MM.1S (cell line): ENCODE measurements at regions not wholly inside any gene's neighbourhood (a gene's known extent, or its start where the extent isn't known, plus 50 kb on each side); places are given as distances from the start of the nearest gene placed in this dataset.

Experiments
- DNase-seq: peaks from one replicate; pipeline ENCODE4 v3.0.0-alpha.2; 2015
- H2AFZ ChIP-seq: fragments of 300-600 bp; sonication (generic); 2 replicates; pipeline ENCODE4 v1.6.0; 2016; ENCODE audit warnings: antibody characterized with exemption, low read length
- H3F3A ChIP-seq: fragments of 300-600 bp; sonication (generic); 2 replicates; pipeline ENCODE4 v1.6.1; 2016; ENCODE audit warnings: mild to moderate bottlenecking, antibody characterized with exemption, low read length, moderate library complexity, mixed read lengths; ENCODE audit not compliant: insufficient read depth
- H3K27ac ChIP-seq: fragments of 300-600 bp; sonication (generic); 2 replicates; pipeline ENCODE4 v1.5.1; 2016; ENCODE audit warnings: mild to moderate bottlenecking, low read length
- H3K27me3 ChIP-seq: fragments of 300-600 bp; sonication (generic); replicated peaks from 2 replicates; pipeline ENCODE4 v1.6.0; 2016; ENCODE audit warnings: low read length; ENCODE audit not compliant: insufficient read depth
- H3K36me3 ChIP-seq: fragments of 300-600 bp; sonication (generic); replicated peaks from 2 replicates; pipeline ENCODE4 v1.6.1; 2016; ENCODE audit warnings: mild to moderate bottlenecking, low read length, mixed read lengths; ENCODE audit not compliant: insufficient read depth
- H3K4me1 ChIP-seq: fragments of 300-600 bp; sonication (generic); 2 replicates; pipeline ENCODE4 v1.6.1; 2016; ENCODE audit warnings: low read length, mixed read lengths
- H3K4me2 ChIP-seq: fragments of 300-600 bp; sonication (generic); 2 replicates; pipeline ENCODE4 v1.6.0; 2016; ENCODE audit warnings: low read depth, low read length
- H3K4me3 ChIP-seq: fragments of 300-600 bp; sonication (generic); 2 replicates; pipeline ENCODE4 v1.5.1; 2016; ENCODE audit warnings: low read length, mixed read lengths
- H3K79me2 ChIP-seq: fragments of 300-600 bp; sonication (generic); 2 replicates; pipeline ENCODE4 v1.6.1; 2016; ENCODE audit warnings: mixed run types, low read length, mixed read lengths
- H3K9ac ChIP-seq: fragments of 300-600 bp; sonication (generic); 2 replicates; pipeline ENCODE4 v1.6.1; 2016; ENCODE audit warnings: low read length, mixed read lengths
- H3K9me2 ChIP-seq: fragments of 300-600 bp; sonication (generic); replicated peaks from 2 replicates; pipeline ENCODE4 v1.6.1; 2016; ENCODE audit warnings: mild to moderate bottlenecking, low read length, mixed read lengths; ENCODE audit not compliant: insufficient read depth
- H3K9me3 ChIP-seq: fragments of 300-600 bp; sonication (generic); replicated peaks from 2 replicates; pipeline ENCODE4 v1.6.1; 2016; ENCODE audit warnings: mild to moderate bottlenecking, low read length, mixed read lengths; ENCODE audit not compliant: insufficient read depth
- H4K20me1 ChIP-seq: fragments of 300-600 bp; sonication (generic); 2 replicates; pipeline ENCODE4 v1.6.1; 2016; ENCODE audit warnings: mild to moderate bottlenecking, low read length, moderate library complexity, mixed read lengths; ENCODE audit not compliant: insufficient read depth
- EZH2 ChIP-seq: fragments of 300-600 bp; sonication (generic); optimal IDR thresholded peaks from 2 replicates; pipeline ENCODE3; 2017; ENCODE audit warnings: low read depth, mild to moderate bottlenecking, antibody characterized with exemption, low read length, mixed read lengths
- EZH2phosphoT487 ChIP-seq: fragments of 300-600 bp; sonication (generic); IDR thresholded peaks from 2 replicates; pipeline ENCODE4 v1.6.1; 2018; ENCODE audit warnings: antibody characterized with exemption, low read length
- TF ChIP-seq, protein P1 (sequence below): fragments of 300-600 bp; sonication (generic); IDR thresholded peaks from 2 replicates; pipeline ENCODE4 v1.5.1; 2016; ENCODE audit warnings: antibody characterized with exemption, low read length, mixed read lengths

- Histone ChIP-seq H3K9ac (no peak overlapping the region), H3K27ac (no peak overlapping the region), H3K4me1 (no peaks in the 10 kb centered on the region), H3K27me3 (no peaks in the 10 kb centered on the region), H3K79me2 (no peaks in the 10 kb centered on the region), H2AFZ (no peak overlapping the region), H3K36me3 (no peaks in the 10 kb centered on the region), H3K4me3 (no peak overlapping the region), H3K4me2 (no peak overlapping the region), H3K9me2 (no peaks in the 10 kb centered on the region; the same call in 1 of the 2 replicates), H3F3A (no peaks in the 10 kb centered on the region; the same call in 1 of the 2 replicates), H4K20me1 (no peaks in the 10 kb centered on the region), H3K9me3 (no peaks in the 10 kb centered on the region)
- no peak for DNase-seq
- TF ChIP-seq EZH2phosphoT487 (no peak), EZH2 (no peak)
Measured at GRCh38 chr5:67807439-67807888, 408.1 kb upstream of the PIK3R1 start.

DNA sequence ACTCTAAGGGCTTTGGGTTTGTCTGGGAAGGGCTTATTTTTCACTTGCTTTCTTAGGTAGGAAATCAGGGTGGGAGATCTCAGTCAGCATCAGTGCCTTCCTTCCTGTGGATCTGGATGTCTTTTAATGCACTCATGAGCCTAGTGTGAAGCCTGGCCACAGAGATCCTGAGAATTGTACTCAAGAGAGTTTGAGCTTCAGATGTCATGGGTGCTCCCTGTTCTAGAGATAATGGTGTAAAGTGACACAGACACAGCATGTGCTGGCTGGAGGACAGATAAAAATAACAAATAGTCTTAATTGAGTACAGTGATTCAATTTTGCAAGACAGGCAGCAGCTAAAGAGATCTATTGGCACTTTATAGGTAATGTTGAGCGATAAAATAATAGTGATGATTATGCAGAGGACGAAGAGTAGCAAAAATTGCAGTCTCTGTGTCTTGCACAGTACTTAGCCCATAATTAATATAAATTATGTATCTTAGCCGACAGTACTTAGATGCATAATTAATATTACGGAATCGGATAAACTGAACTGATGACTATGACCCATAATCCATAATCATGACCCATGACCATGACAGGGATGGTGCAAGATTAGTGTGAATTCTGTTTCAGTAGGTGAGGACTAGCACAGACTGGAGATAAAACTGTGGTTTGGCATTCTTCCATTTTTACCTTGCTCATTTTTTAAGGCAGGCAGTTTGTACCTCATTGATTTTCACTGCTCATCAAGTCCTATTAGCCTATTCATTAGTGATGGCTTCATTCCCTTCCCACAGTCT, 408.7 kb upstream of the PIK3R1 start:
- H3K9me3 ChIP-seq = no peaks in the 10 kb centered on the region
- no peak for DNase-seq
- H3K9ac ChIP-seq = no peak overlapping the region
- H3K36me3 ChIP-seq = no peaks in the 10 kb centered on the region
- H2AFZ ChIP-seq = no peak overlapping the region
- H3K79me2 ChIP-seq = no peaks in the 10 kb centered on the region
- H3K9me2 ChIP-seq = no peaks in the 10 kb centered on the region; the same call in 1 of the 2 replicates
- H3K27ac ChIP-seq = no peak overlapping the region
- no peak overlapping the region for H3K4me3 ChIP-seq
- H3K4me1 ChIP-seq = no peaks in the 10 kb centered on the region
- no peak for TF ChIP-seq EZH2phosphoT487
- TF ChIP-seq, protein P1, sequence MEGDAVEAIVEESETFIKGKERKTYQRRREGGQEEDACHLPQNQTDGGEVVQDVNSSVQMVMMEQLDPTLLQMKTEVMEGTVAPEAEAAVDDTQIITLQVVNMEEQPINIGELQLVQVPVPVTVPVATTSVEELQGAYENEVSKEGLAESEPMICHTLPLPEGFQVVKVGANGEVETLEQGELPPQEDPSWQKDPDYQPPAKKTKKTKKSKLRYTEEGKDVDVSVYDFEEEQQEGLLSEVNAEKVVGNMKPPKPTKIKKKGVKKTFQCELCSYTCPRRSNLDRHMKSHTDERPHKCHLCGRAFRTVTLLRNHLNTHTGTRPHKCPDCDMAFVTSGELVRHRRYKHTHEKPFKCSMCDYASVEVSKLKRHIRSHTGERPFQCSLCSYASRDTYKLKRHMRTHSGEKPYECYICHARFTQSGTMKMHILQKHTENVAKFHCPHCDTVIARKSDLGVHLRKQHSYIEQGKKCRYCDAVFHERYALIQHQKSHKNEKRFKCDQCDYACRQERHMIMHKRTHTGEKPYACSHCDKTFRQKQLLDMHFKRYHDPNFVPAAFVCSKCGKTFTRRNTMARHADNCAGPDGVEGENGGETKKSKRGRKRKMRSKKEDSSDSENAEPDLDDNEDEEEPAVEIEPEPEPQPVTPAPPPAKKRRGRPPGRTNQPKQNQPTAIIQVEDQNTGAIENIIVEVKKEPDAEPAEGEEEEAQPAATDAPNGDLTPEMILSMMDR = no peak
- TF ChIP-seq EZH2 = no peak
- H3K4me2 ChIP-seq = no peak overlapping the region
- no peaks in the 10 kb centered on the region for H3K27me3 ChIP-seq
- H3F3A ChIP-seq = no peaks in the 10 kb centered on the region; the same call in 1 of the 2 replicates
- no peaks in the 10 kb centered on the region for H4K20me1 ChIP-seq

GRCh38 chr5:67805666-67806348, 409.7 kb upstream of the PIK3R1 start:
- no peaks in the 10 kb centered on the region for H4K20me1 ChIP-seq
- no peak overlapping the region for H3K27ac ChIP-seq
- no peaks in the 10 kb centered on the region; the same call in 1 of the 2 replicates for H3F3A ChIP-seq
- no peak overlapping the region for H3K4me2 ChIP-seq
- DNase-seq = no peak
- H3K9ac ChIP-seq = no peak overlapping the region
- no peak overlapping the region for H3K4me3 ChIP-seq
- TF ChIP-seq EZH2 (no peak), EZH2phosphoT487 (no peak)
- TF ChIP-seq, protein P1 = no peak
- no peaks in the 10 kb centered on the region for H3K9me3 ChIP-seq
- H3K9me2 ChIP-seq = no peaks in the 10 kb centered on the region; the same call in 1 of the 2 replicates
- no peaks in the 10 kb centered on the region for H3K4me1 ChIP-seq
- no peaks in the 10 kb centered on the region for H3K79me2 ChIP-seq
- H2AFZ ChIP-seq = no peak overlapping the region
- no peaks in the 10 kb centered on the region for H3K36me3 ChIP-seq
- H3K27me3 ChIP-seq = no peaks in the 10 kb centered on the region
